GM23248 (cell line): ENCODE measurements at regions not wholly inside any gene's neighbourhood (a gene's known extent, or its start where the extent isn't known, plus 50 kb on each side); places are given as distances from the start of the nearest gene placed in this dataset.

ENCODE experiments used
- DNase-seq: peaks from one replicate; pipeline ENCODE4 v3.0.0-alpha.2; 2015
- H2AFZ ChIP-seq: fragments of 200-600 bp; sonication (generic); 2 replicates; pipeline ENCODE4 v1.6.1; 2016; ENCODE audit warnings: antibody characterized with exemption
- H3F3A ChIP-seq: fragments of 200-600 bp; sonication (generic); 2 replicates; pipeline ENCODE4 v1.6.1; 2016; ENCODE audit warnings: mild to moderate bottlenecking, antibody characterized with exemption, mixed run types; ENCODE audit not compliant: insufficient read depth
- H3K27ac ChIP-seq: fragments of 200-600 bp; sonication (generic); 2 replicates; pipeline ENCODE4 v1.5.1; 2016; ENCODE audit warnings: mild to moderate bottlenecking
- H3K27me3 ChIP-seq: fragments of 200-600 bp; sonication (generic); replicated peaks from 2 replicates; pipeline ENCODE4 v1.6.1; 2016; ENCODE audit warnings: mild to moderate bottlenecking; ENCODE audit not compliant: insufficient read depth
- H3K36me3 ChIP-seq: fragments of 200-600 bp; sonication (generic); 2 replicates; pipeline ENCODE4 v1.6.1; 2016; ENCODE audit warnings: low read depth, mild to moderate bottlenecking
- H3K4me1 ChIP-seq: fragments of 200-600 bp; sonication (generic); 2 replicates; pipeline ENCODE4 v1.6.1; 2016; ENCODE audit warnings: mild to moderate bottlenecking; ENCODE audit not compliant: insufficient read depth
- H3K4me2 ChIP-seq: fragments of 200-600 bp; sonication (generic); one replicate; pipeline ENCODE4 v1.6.1; 2016; ENCODE audit warnings: mild to moderate bottlenecking; ENCODE audit not compliant: unreplicated experiment
- H3K4me3 ChIP-seq: fragments of 200-600 bp; sonication (generic); 2 replicates; pipeline ENCODE4 v1.5.1; 2016; ENCODE audit warnings: mild to moderate bottlenecking
- H3K79me2 ChIP-seq: fragments of 200-600 bp; sonication (generic); 2 replicates; pipeline ENCODE4 v1.6.1; 2016; ENCODE audit warnings: mild to moderate bottlenecking; ENCODE audit not compliant: insufficient read depth
- H3K9ac ChIP-seq: fragments of 200-600 bp; sonication (generic); 2 replicates; pipeline ENCODE4 v1.6.1; 2016; ENCODE audit warnings: mild to moderate bottlenecking
- H3K9me2 ChIP-seq: fragments of 200-600 bp; sonication (generic); 2 replicates; pipeline ENCODE4 v1.6.1; 2016; ENCODE audit warnings: mixed run types, mild to moderate bottlenecking, moderate library complexity; ENCODE audit not compliant: insufficient read depth
- H3K9me3 ChIP-seq: fragments of 200-600 bp; sonication (generic); one replicate; pipeline ENCODE4 v1.6.1; 2017; ENCODE audit warnings: low read depth
- H4K20me1 ChIP-seq: fragments of 200-600 bp; sonication (generic); 2 replicates; pipeline ENCODE4 v1.6.0; 2016; ENCODE audit not compliant: insufficient read depth
- EZH2 ChIP-seq: fragments of 200-600 bp; sonication (generic); IDR thresholded peaks from 2 replicates; pipeline ENCODE4 v1.6.1; 2018; ENCODE audit warnings: antibody characterized with exemption, mild to moderate bottlenecking; ENCODE audit not compliant: insufficient read depth, poor library complexity, severe bottlenecking
- EZH2phosphoT487 ChIP-seq: fragments of 200-600 bp; sonication (generic); IDR thresholded peaks from 2 replicates; pipeline ENCODE4 v1.6.1; 2018; ENCODE audit warnings: antibody characterized with exemption, moderate library complexity, mild to moderate bottlenecking, low read depth; ENCODE audit not compliant: insufficient read depth
- WGBS, 2 experiments: methylation state at CpG; one replicate each; pipeline ENCODE4 v1.1.6; 2015 to 2017; ENCODE audit warnings: low lambda C conversion rate in 2 of 2, low coverage in 1 of 2; ENCODE audit errors: missing lambda C conversion rate in 2 of 2; 5-methylcytosine and 5-hydroxymethylcytosine counted together
- in situ Hi-C: fragments of 300-500 bp; cut with MboI; formaldehyde crosslinking; loops from 2 replicates; pipeline ENCODE4 v1.15.0; 2020

DNA sequence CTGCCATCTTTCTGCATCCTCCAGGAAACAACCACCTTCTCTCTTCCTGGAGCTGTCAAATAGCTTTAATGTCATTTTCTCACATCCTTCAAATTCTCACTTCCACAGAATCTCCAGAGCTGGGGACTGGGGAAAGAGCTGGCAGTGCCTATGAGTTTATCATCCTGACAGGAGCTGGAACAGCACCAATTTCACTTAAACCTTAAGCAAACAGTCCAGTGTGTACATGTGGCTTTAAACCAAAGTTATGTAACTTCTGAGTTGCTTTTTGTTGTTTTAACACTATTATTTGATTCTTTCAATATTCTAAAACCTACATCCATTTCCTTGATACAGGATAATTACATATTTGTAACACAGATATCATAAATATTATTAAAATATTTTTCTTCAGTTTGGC lies 331.5 kb upstream of the ARGLU1 start:
- no peak for TF ChIP-seq EZH2
- TF ChIP-seq EZH2phosphoT487 = no peak
- Histone ChIP-seq H4K20me1 (no peaks in the 10 kb centered on the region), H3K36me3 (no peaks in the 10 kb centered on the region), H3K4me1 (no peaks in the 10 kb centered on the region), H3K79me2 (no peaks in the 10 kb centered on the region), H3K4me2 (no peak overlapping the region), H3K4me3 (no peak overlapping the region), H3F3A (no peaks in the 10 kb centered on the region), H3K27me3 (no peaks in the 10 kb centered on the region), H3K9me2 (no peaks in the 10 kb centered on the region), H3K9ac (no peak overlapping the region), H3K9me3 (no peaks in the 10 kb centered on the region), H3K27ac (no peak overlapping the region), H2AFZ (no peak overlapping the region)
- in situ Hi-C loops = no loop called here
- no peak for DNase-seq

DNA sequence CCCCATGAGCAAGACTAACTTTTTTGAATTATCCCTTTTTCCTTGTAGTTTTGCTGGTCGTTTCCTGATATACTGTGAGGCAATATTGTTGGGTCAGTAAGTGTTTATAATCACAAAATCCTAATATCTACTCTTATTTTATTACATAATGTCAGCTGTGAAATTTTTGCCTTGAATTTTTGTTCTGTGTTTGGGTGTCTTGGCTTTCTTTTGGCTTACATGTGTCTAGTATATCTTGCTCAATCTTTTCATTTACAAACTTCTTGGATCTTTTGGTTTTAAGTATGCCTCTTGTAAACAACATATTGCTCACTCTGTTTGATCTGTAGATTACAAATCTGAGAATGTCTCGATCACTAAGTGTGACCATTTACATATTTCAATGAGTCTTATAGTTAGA lies 330.3 kb upstream of the ARGLU1 start:
- Histone ChIP-seq H3K4me1 (no peaks in the 10 kb centered on the region), H3K4me2 (no peak overlapping the region), H3K27me3 (no peaks in the 10 kb centered on the region), H3K79me2 (no peaks in the 10 kb centered on the region), H2AFZ (no peak overlapping the region), H3K9me2 (no peaks in the 10 kb centered on the region), H3K36me3 (no peaks in the 10 kb centered on the region), H3K9ac (no peak overlapping the region), H3K9me3 (no peaks in the 10 kb centered on the region), H3F3A (no peaks in the 10 kb centered on the region), H3K4me3 (no peak overlapping the region), H4K20me1 (no peaks in the 10 kb centered on the region), H3K27ac (no peak overlapping the region)
- in situ Hi-C loops = no loop called here
- 0 to 1% methylated on average over 2 of the region's 2 CpGs for WGBS, 2 experiments
- no peak for DNase-seq
- TF ChIP-seq EZH2 (no peak), EZH2phosphoT487 (no peak)

DNA sequence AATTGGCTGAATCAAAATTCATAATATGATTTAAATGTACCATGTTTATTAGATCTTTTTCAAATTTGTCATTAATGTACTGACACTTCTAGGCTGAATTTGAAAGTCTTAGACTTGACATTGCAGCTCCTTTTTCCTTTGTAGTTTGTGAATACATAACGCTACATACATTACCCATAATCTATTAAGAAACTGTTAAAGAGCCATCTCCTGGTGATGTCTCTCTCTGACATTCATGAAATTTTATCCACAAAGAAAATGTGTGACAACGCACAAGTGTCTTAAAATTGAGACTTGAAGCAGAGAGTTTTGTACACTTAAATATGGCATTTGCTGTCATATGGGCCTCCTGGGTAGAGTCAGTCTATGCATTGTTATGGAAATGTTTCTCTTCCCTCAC lies 320.2 kb upstream of the ARGLU1 start:
- no peak overlapping the region for H2AFZ ChIP-seq
- no peaks in the 10 kb centered on the region for H3K9me3 ChIP-seq
- no peak overlapping the region for H3K4me3 ChIP-seq
- H3K9me2 ChIP-seq = no peaks in the 10 kb centered on the region
- TF ChIP-seq EZH2 (no peak), EZH2phosphoT487 (no peak)
- no peaks in the 10 kb centered on the region for H3K79me2 ChIP-seq
- no peaks in the 10 kb centered on the region for H3K27me3 ChIP-seq
- no peak overlapping the region for H3K27ac ChIP-seq
- no peaks in the 10 kb centered on the region for H4K20me1 ChIP-seq
- H3F3A ChIP-seq = no peaks in the 10 kb centered on the region
- H3K4me1 ChIP-seq = no peaks in the 10 kb centered on the region
- DNase-seq = no peak
- in situ Hi-C loops = no loop called here
- no peak overlapping the region for H3K4me2 ChIP-seq
- no peak overlapping the region for H3K9ac ChIP-seq
- no peaks in the 10 kb centered on the region for H3K36me3 ChIP-seq
- WGBS, 2 experiments = 46 to 47% methylated on average over 2 of the region's 2 CpGs

DNA sequence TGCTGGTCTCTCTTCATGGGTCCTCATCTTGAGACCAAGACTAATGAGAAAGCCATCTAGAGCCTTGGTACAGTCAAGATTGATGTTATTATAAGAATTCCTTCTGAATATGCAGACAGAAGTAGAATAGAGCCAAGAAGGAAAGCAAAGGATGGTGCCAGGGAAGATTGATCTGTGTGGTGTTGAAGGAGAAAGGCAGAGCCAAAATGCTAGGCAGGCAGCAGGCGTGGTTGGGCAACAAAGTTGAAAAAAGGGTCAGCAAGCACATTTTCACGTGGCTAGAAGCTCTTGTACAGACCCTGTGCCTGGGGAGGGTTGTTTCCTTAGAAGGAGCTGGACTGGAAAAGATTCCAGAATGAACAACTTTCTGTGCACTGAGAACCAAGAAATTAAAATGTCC lies 319.7 kb upstream of the ARGLU1 start:
- DNase-seq = no peak
- H3F3A ChIP-seq = no peaks in the 10 kb centered on the region
- H2AFZ ChIP-seq = no peak overlapping the region
- no peak for TF ChIP-seq EZH2
- WGBS, 2 experiments = 0 to 5% methylated on average over 2 of the region's 2 CpGs
- H3K4me3 ChIP-seq = no peak overlapping the region
- no peak overlapping the region for H3K27ac ChIP-seq
- H3K27me3 ChIP-seq = no peaks in the 10 kb centered on the region
- no peaks in the 10 kb centered on the region for H3K9me3 ChIP-seq
- in situ Hi-C loops = no loop called here
- no peaks in the 10 kb centered on the region for H3K79me2 ChIP-seq
- H4K20me1 ChIP-seq = no peaks in the 10 kb centered on the region
- H3K4me2 ChIP-seq = no peak overlapping the region
- no peaks in the 10 kb centered on the region for H3K4me1 ChIP-seq
- H3K9me2 ChIP-seq = no peaks in the 10 kb centered on the region
- no peak overlapping the region for H3K9ac ChIP-seq
- no peaks in the 10 kb centered on the region for H3K36me3 ChIP-seq

DNA sequence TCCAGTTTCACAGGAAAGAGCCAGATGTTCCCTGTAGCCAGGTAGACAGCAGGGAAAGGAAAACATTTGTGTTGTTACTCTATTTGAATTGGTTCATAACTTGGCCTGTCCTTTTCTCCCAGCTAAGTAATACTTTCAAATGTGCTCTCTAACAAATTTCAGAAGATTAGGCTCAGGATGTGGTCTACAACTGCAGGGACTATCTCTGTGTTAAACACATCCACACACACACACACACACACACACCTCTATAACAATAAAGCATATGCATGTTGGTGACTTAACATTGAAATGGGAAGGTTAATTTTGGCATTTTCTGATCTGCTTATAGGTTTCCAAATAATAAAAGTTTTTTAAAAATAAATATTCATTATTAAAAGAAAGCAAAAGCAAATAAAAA lies 316.0 kb upstream of the ARGLU1 start:
- no peak overlapping the region for H2AFZ ChIP-seq
- in situ Hi-C loops = no loop called here
- H3K4me1 ChIP-seq = no peaks in the 10 kb centered on the region
- no peak overlapping the region for H3K4me2 ChIP-seq
- no peak overlapping the region for H3K9ac ChIP-seq
- no peak overlapping the region for H3K4me3 ChIP-seq
- no peaks in the 10 kb centered on the region for H3K36me3 ChIP-seq
- no peaks in the 10 kb centered on the region for H3K9me2 ChIP-seq
- H3K79me2 ChIP-seq = no peaks in the 10 kb centered on the region
- no peaks in the 10 kb centered on the region for H3K27me3 ChIP-seq
- TF ChIP-seq EZH2phosphoT487 (no peak), EZH2 (no peak)
- no peaks in the 10 kb centered on the region for H3F3A ChIP-seq
- H4K20me1 ChIP-seq = no peaks in the 10 kb centered on the region
- no peak overlapping the region for H3K27ac ChIP-seq
- no peak for DNase-seq
- no peaks in the 10 kb centered on the region for H3K9me3 ChIP-seq
